ENCODE measurements at regions not wholly inside any gene's neighbourhood (a gene's known extent, or its start where the extent isn't known, plus 50 kb on each side); places are given as distances from the start of the nearest gene placed in this dataset.

- no peaks in the 10 kb centered on the region for H3K36me3 Mint-ChIP-seq (ENCODE audit: low read depth)
- no peaks in the 10 kb centered on the region for H3K27me3 Mint-ChIP-seq
- H3K27ac Mint-ChIP-seq = no peak overlapping the region
- POLR2A ChIA-PET = no interaction called here
- no peaks in the 10 kb centered on the region for H3K4me1 Mint-ChIP-seq (ENCODE audit: low read depth)
- intact Hi-C loops (cut with micrococcal nuclease) = no loop called here
- CTCF ChIA-PET = no interaction called here
- no peaks in the 10 kb centered on the region for H3K9me3 Mint-ChIP-seq
- DNase-seq (no peak), ATAC-seq (no peak)
- no peak for TF ChIP-seq CTCF (IDR thresholded peaks at IDR 0.05)
- no peak overlapping the region for H3K4me3 Mint-ChIP-seq
Observed at GRCh38 chr1:73868810-73869336, 329.1 kb downstream of the LRRIQ3 start.

- intact Hi-C loops (cut with micrococcal nuclease) = no loop called here
- no peak overlapping the region for H3K27ac Mint-ChIP-seq
- H3K4me3 Mint-ChIP-seq = no peak overlapping the region
- no peaks in the 10 kb centered on the region for H3K27me3 Mint-ChIP-seq
- H3K4me1 Mint-ChIP-seq (ENCODE audit: low read depth) = no peaks in the 10 kb centered on the region
- no peak for DNase-seq
- no peaks in the 10 kb centered on the region for H3K9me3 Mint-ChIP-seq
- POLR2A ChIA-PET = no interaction called here
- H3K36me3 Mint-ChIP-seq (ENCODE audit: low read depth) = no peaks in the 10 kb centered on the region
- CTCF ChIA-PET = no interaction called here
- no peak for ATAC-seq
- no peak for TF ChIP-seq CTCF (IDR thresholded peaks at IDR 0.05)
Observed at GRCh38 chr1:73862355-73862754, 335.6 kb downstream of the LRRIQ3 start.

- no peak overlapping the region for H3K27ac Mint-ChIP-seq
- DNase-seq (no peak), ATAC-seq (no peak)
- ChIA-PET POLR2A (no interaction called here), CTCF (no interaction called here)
- TF ChIP-seq CTCF (IDR thresholded peaks at IDR 0.05) = no peak
- H3K27me3 Mint-ChIP-seq = no peaks in the 10 kb centered on the region
- intact Hi-C loops (cut with micrococcal nuclease) = no loop called here
- H3K4me3 Mint-ChIP-seq = no peak overlapping the region
- H3K9me3 Mint-ChIP-seq = no peaks in the 10 kb centered on the region
- H3K4me1 Mint-ChIP-seq (ENCODE audit: low read depth) = no peaks in the 10 kb centered on the region
- H3K36me3 Mint-ChIP-seq (ENCODE audit: low read depth) = no peaks in the 10 kb centered on the region
Observed at GRCh38 chr1:73860421-73860950, 337.5 kb downstream of the LRRIQ3 start.

GRCh38 chr1:73859227-73859626 lies 338.7 kb downstream of the LRRIQ3 start:
- ChIA-PET POLR2A (no interaction called here), CTCF (no interaction called here)
- no peak for DNase-seq
- no peaks in the 10 kb centered on the region for H3K4me1 Mint-ChIP-seq (ENCODE audit: low read depth)
- TF ChIP-seq CTCF (IDR thresholded peaks at IDR 0.05) = no peak
- H3K9me3 Mint-ChIP-seq = no peaks in the 10 kb centered on the region
- H3K27ac Mint-ChIP-seq = no peak overlapping the region
- H3K36me3 Mint-ChIP-seq (ENCODE audit: low read depth) = no peaks in the 10 kb centered on the region
- no peak for ATAC-seq
- intact Hi-C loops (cut with micrococcal nuclease) = no loop called here
- no peaks in the 10 kb centered on the region for H3K27me3 Mint-ChIP-seq
- no peak overlapping the region for H3K4me3 Mint-ChIP-seq

GRCh38 chr1:73854527-73854926 lies 343.4 kb downstream of the LRRIQ3 start:
- Mint-ChIP-seq H3K4me1 (ENCODE audit: low read depth) (no peaks in the 10 kb centered on the region), H3K9me3 (no peaks in the 10 kb centered on the region), H3K27ac (no peak overlapping the region), H3K4me3 (no peak overlapping the region), H3K27me3 (no peaks in the 10 kb centered on the region), H3K36me3 (ENCODE audit: low read depth) (no peaks in the 10 kb centered on the region)
- no peak for TF ChIP-seq CTCF (IDR thresholded peaks at IDR 0.05)
- POLR2A ChIA-PET = no interaction called here
- intact Hi-C loops (cut with micrococcal nuclease) = no loop called here
- DNase-seq (no peak), ATAC-seq (no peak)
- CTCF ChIA-PET = no interaction called here

Data from activated CD8-positive, alpha-beta T cell treated with anti-CD3 and anti-CD28 coated beads for 36 hours (primary cell).